Lung (tissue), 11 donors: ENCODE measurements at regions not wholly inside any gene's neighbourhood (a gene's known extent, or its start where the extent isn't known, plus 50 kb on each side); places are given as distances from the start of the nearest gene placed in this dataset.

ENCODE experiments used
- ATAC-seq: fragments of 200-7000 bp; cut with Tn5 transposase; one replicate; pipeline ENCODE4 v1.9.1; 2020; ENCODE audit warnings: moderate number of reproducible peaks; ENCODE audit not compliant: insufficient read depth, low FRiP score
- DNase-seq, 3 donors: peaks; one replicate each; pipeline ENCODE4 v3.0.0-alpha.2; 2013 to 2017
- H3K27ac ChIP-seq, 2 donors: one replicate each; pipeline ENCODE4 v1.5.1; 2013; ENCODE audit warnings: mild to moderate bottlenecking in 2 of 2, moderate library complexity in 2 of 2, control low read depth in 1 of 2, inconsistent platforms in 1 of 2, low read depth in 1 of 2, low read length in 1 of 2
- H3K27me3 ChIP-seq, 3 donors: one replicate each; pipeline ENCODE4 v1.5.1; 2013; ENCODE audit warnings: low read length in 2 of 3; ENCODE audit not compliant: control insufficient read depth in 3 of 3, insufficient read depth in 3 of 3
- H3K36me3 ChIP-seq, 4 donors: one replicate each; pipeline ENCODE4 v1.5.1; 2013; ENCODE audit warnings: low read length in 4 of 4, mild to moderate bottlenecking in 1 of 4, moderate library complexity in 1 of 4; ENCODE audit not compliant: control insufficient read depth in 4 of 4, insufficient read depth in 4 of 4
- H3K4me1 ChIP-seq, 5 donors: one replicate each; pipeline ENCODE4 v1.5.1; 2013; ENCODE audit warnings: low read length in 5 of 5, mild to moderate bottlenecking in 2 of 5, moderate library complexity in 1 of 5; ENCODE audit not compliant: control insufficient read depth in 5 of 5, insufficient read depth in 5 of 5
- H3K4me3 ChIP-seq: one replicate; pipeline ENCODE4 v1.5.1; 2013; ENCODE audit warnings: mild to moderate bottlenecking, control low read depth, moderate library complexity
- H3K9ac ChIP-seq, 2 donors: one replicate each; pipeline ENCODE4 v1.5.1; 2013; ENCODE audit warnings: low read length in 2 of 2, control low read depth in 1 of 2; ENCODE audit not compliant: insufficient read depth in 1 of 2
- H3K9me3 ChIP-seq, 4 donors: one replicate each; pipeline ENCODE4 v1.5.1; 2013; ENCODE audit warnings: low read length in 3 of 4, mild to moderate bottlenecking in 1 of 4, moderate library complexity in 1 of 4; ENCODE audit not compliant: control insufficient read depth in 4 of 4, insufficient read depth in 3 of 4
- CTCF ChIP-seq: IDR thresholded peaks from 2 replicates; pipeline ENCODE4 v1.5.1; 2012; ENCODE audit warnings: mild to moderate bottlenecking; ENCODE audit errors: control extremely low read depth, extremely low read depth
- WGBS, 2 donors: extraction: QIAGEN DNeasy Blood & Tissue Kit; methylation state at CpG; one replicate each; pipeline ENCODE4 v1.1.7; 2013; 5-methylcytosine and 5-hydroxymethylcytosine counted together
- donor health status: control.
- donor health status: control.
- donor health status: Bipolar disorder and iron deficiency.
- donor health status: healthy.
- donor health status: DM: yes; HTN: yes; CAD: no.

DNA sequence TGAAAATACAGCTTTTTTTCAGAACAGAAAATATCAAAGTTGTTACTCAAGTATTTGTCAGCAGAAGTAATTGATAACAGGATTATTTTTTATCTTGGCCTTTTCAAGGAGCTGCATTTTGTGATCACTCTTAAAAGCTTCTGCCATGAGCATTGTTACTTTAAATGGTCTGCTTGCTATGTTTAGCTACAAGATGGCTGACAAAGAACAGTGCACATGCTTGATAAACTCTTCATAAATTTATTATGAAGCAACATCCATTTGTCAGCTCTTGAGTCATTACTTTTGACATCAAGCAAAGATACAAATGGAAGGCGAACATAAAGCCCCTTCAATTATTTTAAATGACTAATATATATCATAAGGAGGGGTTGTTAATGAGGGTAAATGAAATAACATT is 205.4 kb upstream of the RPS6KA3 start:
- TF ChIP-seq CTCF: no peak
- Histone ChIP-seq H3K9me3 (peaks cover 0 to 2% (median 0%) of the 10 kb centered on the region in 4 donors), H3K27me3 (peaks cover 0 to 45% (median 11%) of the 10 kb centered on the region in 3 donors), H3K9ac (no peak overlapping the region), H3K4me1 (no peaks in the 10 kb centered on the region), H3K27ac (no peak overlapping the region), H3K36me3 (no peaks in the 10 kb centered on the region), H3K4me3 (no peak overlapping the region)
- no peak for DNase-seq
- ATAC-seq: no peak
- WGBS, 2 donors: 67 to 91% methylated on average over 1 of the region's 1 CpG

GRCh38 chrX:20471483-20471882 is 204.8 kb upstream of the RPS6KA3 start:
- peaks cover 0 to 47% (median 14%) of the 10 kb centered on the region in 3 donors for H3K27me3 ChIP-seq
- no peak overlapping the region for H3K4me3 ChIP-seq
- H3K9ac ChIP-seq: no peak overlapping the region
- TF ChIP-seq CTCF: no peak
- no peak for ATAC-seq
- no peak overlapping the region for H3K27ac ChIP-seq
- H3K4me1 ChIP-seq: no peaks in the 10 kb centered on the region
- H3K36me3 ChIP-seq: no peaks in the 10 kb centered on the region
- no peak for DNase-seq
- peaks cover 0 to 2% (median 0%) of the 10 kb centered on the region in 4 donors for H3K9me3 ChIP-seq

DNA sequence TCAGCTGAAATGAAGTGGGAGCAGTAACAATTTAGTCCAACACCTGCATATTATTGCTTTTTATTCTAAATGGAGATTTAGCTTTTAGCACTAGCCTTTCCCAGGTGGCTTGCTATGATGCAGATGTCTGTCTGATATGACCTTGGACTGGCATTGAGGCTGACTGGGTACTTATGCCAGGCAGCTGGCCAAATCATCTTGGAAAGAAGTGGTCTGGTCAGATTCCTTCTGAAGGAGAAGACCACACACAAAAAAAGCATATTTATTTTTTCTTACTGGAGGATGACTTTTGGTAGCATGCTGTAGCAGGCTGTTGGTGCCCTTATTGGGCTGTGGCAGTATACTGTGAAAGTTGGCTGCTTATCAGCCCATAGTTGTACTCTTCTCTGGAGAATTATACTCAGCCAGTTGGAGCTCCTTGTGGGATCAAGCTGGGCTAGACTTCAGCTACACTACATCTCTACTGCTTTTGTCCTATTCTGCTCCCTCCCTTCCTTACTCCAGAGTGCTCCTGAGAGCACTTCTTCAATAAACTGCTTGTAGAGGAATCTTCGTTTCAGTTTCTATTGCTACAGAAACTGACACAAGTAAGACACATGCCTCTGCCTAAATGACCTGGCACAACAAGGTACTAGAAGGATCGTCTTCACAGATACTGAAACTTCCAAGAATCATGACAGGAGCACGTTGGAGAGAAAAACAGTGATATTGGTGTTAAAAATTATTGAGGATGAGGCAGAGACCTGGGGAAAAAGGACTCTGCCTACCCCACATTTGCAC is 196.8 kb upstream of the RPS6KA3 start:
- 50 to 81% methylated on average over 3 of the region's 3 CpGs for WGBS, 2 donors
- H3K36me3 ChIP-seq: no peaks in the 10 kb centered on the region
- H3K9ac ChIP-seq: no peak overlapping the region
- no peak for TF ChIP-seq CTCF
- no peak overlapping the region for H3K4me3 ChIP-seq
- H3K27ac ChIP-seq: no peak overlapping the region
- H3K27me3 ChIP-seq: peaks cover 0 to 46% (median 37%) of the 10 kb centered on the region in 3 donors
- peaks cover 0 to 4% (median 0%) of the 10 kb centered on the region in 5 donors for H3K4me1 ChIP-seq
- H3K9me3 ChIP-seq: peaks cover 0 to 3% (median 0%) of the 10 kb centered on the region in 4 donors
- no peak for ATAC-seq
- DNase-seq: peak in 1 of 3 donors; percentile 24
